NCI-H69 (cell line): ENCODE measurements at regions not wholly inside any gene's neighbourhood (a gene's known extent, or its start where the extent isn't known, plus 50 kb on each side); places are given as distances from the start of the nearest gene placed in this dataset.
A peak's percentile ranks its signal among the peaks of the same experiment; 100 is the strongest.
"Not testable (repeated sequence)": the region's sequence is repeated elsewhere in the genome, so short reads cannot be mapped to it uniquely, and the experiment has no call there.

Experiments used
- DNase-seq: peaks from one replicate; lab custom pipeline; 2025; lab: John Stamatoyannopoulos, UW

DNA sequence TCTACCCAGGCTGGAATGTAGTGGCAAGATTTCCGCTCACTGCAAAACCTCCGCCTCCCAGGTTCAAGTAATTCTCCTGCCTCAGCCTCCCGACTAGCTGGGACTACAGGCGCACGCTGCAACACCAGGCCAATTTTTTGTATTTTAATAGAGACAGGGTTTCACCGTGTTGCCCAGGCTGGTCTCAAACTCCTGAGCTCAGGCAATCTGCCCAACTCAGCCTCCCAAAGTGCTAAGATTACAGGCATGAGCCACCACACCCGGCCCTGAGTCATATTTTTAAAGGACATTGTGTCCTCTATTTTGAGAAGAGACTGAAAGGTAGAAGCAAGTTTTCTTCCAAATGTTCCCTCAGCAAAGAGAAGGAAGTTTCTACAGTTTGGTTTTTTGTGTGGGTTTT is 227.1 kb downstream of the KCTD12 start:
- not testable (repeated sequence) for DNase-seq

DNA sequence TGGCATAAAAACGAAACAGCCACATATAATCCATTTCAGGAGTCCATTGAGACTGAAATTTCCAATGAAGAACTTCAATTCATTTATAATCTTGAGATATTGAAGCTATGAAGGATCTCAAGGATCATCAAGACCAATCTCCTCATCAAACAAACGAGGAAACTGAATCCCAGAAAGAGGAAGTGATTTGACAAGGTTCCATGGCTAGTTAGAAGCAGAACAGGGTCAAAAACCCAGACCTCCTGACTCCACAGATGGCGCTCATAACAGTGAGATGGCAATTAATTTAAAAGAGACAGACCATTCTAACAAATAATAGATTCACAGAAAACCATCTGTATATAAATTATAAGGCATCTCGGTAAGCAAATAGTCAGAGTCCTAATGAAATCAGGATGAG is 229.7 kb downstream of the KCTD12 start:
- DNase-seq, result peak; percentile 6

DNA sequence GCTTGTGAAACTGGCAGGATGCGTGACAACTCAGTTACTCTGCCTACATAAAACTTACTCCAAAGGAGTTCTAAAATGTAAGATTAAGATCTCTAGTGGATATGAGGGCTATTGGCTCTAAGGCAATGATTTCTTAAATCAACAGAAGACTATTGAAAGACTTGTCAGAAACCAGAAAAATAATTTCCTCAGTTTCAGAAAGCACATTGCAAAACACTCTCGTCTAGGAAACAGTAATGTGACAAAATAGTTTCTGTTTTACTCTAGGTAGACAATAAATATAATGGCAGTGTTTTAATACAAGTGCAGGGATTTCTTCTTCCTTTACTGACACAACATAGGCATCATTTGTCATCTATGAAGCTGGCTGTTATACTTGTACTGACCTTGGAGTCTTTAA is 230.1 kb downstream of the KCTD12 start:
- DNase-seq, result no peak

DNA sequence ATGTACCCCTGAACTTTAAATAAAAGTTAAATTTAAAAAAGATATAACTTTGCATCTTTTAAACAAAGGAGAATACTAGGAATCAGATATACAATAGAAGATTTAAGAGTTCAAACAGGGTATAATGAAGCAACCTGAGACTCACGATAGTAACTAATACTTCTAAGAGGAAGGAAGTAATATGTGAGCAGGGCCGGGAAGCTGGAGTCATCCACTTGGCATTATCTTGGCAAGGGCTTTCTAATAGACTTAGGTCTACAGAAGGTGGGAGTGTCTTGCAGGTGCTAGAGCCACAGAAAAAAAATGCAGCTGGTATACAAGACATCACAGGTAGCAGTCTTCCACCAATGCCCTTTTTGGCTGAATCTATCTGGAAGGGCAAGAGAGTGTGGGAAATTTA is 231.9 kb downstream of the KCTD12 start:
- no peak for DNase-seq

DNA sequence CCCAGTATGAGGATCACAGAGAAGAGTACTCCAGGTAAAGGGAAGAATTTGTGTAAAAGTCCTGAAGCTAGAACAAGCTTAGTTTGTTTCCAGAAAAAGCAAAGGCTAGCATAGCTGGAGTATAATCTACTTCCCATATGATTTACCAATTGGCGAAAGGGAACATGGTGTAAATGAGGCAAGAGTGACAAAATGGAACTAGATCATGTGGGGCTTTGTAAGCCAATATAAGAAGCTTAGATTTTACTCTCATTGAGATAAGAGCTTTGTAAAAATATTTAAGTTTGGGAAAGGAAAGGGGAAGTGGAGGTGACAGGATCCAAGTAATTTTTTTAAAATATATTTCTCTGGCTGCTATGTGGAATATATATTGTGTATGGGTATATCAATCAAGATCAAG is 234.9 kb downstream of the KCTD12 start:
- DNase-seq, result no peak

DNA sequence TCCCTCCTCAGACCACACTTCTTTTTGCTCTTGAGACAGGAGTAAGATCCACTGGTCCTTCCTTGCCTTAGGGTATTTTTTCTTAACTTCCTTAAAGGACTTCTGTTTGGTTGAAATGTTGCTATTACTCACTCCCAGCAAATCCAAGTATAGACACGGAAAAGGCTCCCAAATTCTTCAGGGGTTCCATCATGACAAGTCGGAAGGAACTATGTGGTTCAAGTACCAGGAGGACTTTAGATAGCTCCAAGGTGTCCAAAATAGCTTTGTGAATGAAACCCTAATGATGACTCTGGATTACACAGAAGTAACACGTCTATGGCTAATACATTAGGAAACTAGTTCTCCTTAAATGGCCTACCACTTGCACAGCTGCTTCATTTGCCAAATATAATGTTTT is 238.7 kb downstream of the KCTD12 start:
- no peak for DNase-seq

DNA sequence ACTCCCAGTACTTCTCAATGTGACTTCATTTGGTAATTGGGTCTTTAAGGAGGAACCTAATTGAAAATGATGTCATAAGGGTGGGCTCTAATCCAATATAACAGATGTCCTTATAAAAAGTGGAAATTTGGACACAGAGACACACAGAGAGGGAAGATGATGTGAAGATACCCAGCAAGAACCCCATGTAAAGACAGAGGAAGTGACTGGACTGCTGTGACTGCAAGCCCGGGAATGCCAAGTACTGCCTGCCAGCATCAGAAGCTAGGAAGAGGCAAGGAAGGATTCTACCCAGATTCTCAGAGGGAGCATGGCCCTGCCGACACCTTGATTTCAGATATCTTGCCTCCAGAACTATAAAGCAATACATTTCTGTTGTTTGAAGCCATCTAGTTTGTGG is 239.3 kb downstream of the KCTD12 start:
- no peak for DNase-seq

DNA sequence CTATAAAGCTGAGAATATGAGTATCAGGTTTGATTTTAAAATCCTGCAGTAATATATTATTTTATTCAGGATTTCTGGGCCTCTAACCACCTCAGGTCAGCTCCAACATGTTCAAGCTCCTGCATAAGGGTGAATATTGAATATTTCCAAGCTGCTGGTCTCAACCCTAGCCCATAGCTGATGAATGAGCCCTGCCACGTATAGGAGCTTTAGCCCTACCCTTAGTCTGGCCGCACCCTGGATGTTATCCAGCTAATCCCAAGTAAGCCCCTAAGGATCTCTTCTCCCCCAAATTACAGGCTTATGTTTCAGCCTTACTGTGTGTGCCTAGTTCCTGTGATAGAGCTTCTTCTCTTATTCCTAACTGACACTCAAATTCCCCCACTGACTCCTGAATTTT is 240.6 kb downstream of the KCTD12 start:
- no peak for DNase-seq

DNA sequence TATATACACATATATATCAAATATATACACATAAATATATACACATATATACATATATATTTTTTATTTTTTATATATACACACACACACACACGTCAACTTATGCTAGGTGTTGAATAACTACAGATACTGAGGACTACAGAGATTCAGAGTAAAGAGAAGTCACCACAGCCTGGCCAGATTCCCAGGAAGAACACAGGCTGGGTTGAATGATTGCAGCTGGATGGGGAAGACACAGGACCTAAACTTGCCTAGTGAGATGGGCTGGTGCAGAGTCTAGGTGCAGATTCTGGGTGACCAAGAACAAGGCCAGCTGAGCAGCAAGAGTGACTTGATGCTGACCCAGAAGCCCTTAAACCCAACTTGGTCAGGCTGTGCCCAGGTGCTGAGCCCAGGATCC is 241.3 kb downstream of the KCTD12 start:
- DNase-seq, result no peak

DNA sequence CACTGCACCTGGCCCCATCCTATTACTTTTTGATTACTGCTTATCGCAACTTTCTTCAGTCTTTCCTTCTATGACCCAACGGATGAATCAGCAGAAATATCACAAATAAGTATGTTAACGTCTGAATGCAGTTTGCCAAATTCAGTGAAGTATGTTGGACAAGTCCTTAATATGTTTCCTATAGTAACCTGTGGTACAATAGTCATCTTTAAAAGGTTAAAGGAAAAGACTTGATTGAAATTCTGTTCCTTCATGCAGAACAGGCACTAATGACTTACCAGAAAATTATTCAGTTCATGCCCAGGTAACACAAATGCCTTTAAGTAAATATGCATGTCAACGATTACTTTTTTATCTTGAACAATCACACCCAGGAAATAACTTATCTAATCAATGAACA is 242.6 kb downstream of the KCTD12 start:
- no peak for DNase-seq

DNA sequence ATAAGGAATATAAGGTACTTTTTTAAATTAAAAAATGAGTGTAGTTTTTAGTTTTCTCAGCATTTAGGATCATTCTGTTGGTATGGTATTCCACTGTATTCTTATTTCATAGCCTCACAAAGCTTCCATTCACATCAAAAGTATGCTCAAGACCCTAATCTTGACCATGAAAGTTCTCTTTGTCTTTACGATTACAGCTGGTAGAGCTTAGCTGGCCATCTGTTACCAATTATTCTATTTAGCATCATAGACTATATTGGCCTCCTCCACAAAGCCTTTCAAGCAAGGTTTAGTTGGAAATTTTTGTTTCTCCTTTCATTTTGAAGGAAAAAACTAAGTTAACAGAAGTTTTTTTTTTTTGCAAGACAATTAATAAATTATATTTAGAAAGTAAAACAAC is 245.1 kb downstream of the KCTD12 start:
- DNase-seq, result peak; percentile 25

DNA sequence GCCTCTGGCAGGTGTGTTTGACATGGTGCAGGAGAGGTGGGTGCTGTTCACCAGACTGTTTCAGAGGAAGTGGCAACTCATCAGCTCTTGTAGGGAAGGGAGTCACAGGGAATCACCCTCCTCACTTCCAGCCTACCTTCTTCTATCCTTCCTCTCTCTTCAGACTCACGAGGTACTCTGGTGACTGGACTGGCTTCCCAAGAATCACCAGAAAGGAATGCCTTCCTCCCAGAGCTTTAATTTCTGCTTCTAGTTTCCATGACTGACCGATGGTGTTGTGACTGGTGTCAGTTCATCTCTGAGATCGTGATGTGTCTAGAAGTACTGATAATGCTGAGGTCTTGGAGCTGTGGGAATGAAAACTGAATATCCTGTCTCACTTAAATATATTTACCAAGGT is 247.3 kb downstream of the KCTD12 start:
- no peak for DNase-seq

DNA sequence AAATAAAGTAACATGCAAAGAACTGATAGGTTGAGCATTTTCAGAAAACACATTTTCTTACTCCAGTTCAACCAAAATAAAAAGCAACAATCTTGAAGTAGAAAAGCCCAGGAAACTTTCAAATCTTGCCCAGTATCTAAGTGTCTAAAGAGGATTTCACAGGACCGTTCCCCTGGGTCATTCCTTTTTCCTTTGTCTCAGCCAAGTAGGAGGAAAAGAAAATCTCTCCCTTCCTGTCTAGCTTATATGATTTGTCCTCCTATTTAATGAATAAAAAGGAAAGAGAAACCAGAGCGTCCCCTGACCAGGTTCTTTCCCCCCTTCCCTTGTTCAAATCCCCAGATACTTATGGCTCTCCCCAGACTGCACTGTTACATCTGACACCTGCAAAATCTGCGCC is 248.0 kb downstream of the KCTD12 start:
- no peak for DNase-seq

DNA sequence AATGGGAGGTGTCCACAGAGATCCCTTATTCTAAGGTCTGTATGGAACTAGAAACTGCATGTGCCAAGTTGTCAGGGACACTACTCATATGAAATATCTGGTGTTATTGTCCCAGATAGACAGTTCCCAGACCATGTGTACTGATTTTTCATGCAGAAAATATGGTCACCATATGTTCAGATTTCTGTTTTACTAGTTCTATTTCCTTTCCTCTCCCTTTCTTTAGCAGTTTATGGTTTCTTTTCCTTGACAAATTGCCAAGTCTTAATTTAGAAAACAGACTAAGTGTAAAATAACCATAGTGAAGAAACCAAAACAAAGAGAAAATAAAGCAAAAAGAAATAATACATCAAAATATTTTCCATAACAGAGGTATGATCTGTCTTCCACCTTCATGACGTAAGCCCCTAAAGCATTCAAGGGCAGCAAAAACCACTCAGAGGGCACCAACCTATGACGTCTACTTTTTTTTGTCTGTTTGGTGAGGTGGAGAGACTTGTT is 248.5 kb downstream of the KCTD12 start:
- DNase-seq, result no peak

DNA sequence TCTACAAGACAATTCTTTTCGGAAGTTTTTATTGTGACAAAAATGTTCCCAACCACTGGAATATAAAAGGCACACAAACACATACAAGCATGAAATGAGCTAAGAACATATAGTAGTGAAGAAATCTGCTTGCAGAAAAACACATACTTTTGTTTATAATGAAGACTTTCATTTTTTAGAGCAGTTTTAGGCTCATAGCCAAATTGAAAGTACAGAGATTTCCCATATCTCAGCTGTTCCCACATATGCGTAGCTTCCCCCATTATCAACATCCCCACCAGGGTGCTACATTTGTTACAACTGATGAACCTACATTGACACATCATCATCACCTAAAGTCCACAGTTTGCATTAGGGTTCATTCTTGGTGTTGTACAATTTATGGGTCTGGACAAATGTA is 249.4 kb downstream of the KCTD12 start:
- no peak for DNase-seq

DNA sequence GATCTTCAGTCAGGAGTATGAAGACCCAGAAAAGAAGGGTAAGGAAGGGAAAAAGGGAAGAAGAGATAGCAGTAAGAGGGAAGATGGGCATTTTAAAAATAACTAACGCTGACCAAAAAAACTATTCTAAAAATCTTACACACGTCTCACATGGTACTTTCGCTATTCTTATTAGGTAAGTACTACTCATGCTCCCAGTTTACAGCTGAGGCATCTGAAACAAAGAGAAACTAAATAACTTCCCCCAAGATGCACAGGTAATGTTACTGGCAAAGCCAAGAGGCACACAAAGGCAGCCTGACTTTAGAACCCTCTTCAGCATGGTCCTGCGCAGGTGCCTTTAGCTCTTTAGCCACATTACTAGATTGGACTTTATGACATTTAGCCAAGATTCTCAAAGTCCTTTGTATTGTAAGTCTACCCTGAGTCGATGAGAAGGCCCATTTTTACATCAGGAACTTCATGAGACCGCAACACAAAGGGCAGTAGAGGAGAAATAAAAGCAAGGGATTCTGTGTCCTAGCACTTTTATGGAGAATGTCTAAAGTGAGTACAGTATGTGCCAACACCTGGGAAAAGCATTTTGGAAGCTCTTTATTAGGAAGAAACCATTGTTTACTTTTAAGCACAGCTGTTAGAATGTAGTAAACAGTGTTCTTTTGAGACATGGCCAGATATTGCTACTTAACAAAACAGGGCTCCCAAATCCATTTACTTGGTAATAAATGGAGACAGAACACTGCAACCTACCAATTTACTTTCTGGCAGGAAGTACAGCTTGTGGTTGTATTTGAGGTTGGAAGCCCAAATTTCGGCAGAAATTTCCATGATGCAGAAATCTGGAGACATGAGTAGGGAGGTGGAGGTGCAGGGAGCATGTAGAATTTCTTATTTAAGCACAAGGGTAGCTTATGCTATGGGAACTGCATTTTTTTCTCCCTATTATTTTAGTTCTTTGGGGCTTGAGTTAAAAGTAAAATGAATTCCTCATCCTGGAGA is 250.7 kb downstream of the KCTD12 start:
- peak; percentile 14 for DNase-seq

DNA sequence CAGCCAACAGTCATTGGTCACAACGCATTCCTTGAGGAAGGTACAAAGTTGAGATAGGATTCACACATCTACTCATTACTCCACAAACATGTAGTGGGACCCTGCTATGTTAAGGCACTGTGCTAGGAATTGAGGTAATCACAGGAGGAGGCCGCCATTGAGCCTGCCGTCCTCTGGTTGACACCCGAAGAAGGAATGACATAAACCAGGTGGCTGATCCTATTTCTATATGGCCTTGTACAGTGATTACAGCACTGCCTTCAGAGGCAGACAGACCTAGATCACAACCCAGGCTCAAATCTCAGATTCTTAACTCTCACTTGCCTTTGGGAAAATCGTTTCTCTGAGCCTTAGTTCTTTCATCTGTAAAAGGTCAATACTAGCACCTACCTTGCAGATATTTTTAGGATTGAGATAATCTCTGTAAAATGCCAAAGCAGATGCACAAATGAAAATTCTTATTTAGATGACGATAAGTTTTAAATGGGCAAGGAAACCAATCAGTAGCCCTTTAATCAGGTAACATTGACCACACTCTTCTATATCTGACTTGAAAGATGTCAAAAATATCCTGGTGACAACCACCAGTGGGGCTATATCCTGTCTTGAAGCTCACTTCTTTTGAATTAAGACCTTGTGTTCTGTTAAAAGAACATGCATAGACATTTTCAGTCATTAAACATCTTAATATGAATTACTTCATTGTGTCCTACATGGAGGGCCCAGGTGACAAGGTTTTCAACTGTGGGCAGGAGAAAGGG is 251.6 kb downstream of the KCTD12 start:
- DNase-seq, result no peak

DNA sequence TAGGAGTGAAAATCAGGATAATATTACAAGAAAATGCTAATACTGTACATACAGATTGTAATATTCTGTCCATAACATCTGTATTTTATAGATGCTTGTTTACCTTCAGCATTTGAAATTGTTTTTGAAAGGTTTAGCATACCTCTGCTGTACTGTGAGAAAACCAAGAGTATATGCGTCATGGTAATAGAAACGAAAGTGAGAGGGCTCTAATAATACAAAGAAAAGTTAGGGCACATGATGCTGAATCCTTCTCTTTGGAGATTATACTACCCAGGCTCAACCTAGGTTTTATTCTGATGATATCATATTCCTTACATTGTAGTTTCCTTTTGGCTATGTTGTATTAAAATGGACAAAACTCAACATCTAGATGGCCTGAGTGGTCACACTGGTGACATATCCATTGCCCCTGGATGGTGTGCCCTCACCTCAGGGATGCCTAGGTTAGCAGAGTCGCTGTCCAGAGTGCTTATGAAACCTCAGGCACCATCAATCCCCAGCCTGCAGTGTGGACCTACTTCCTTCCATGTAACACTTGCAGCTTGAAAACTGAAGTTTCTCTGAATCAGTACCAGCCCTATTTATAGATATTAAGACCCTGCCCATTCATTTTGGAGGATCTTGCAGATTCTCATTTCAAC is 253.7 kb downstream of the KCTD12 start:
- no peak for DNase-seq

DNA sequence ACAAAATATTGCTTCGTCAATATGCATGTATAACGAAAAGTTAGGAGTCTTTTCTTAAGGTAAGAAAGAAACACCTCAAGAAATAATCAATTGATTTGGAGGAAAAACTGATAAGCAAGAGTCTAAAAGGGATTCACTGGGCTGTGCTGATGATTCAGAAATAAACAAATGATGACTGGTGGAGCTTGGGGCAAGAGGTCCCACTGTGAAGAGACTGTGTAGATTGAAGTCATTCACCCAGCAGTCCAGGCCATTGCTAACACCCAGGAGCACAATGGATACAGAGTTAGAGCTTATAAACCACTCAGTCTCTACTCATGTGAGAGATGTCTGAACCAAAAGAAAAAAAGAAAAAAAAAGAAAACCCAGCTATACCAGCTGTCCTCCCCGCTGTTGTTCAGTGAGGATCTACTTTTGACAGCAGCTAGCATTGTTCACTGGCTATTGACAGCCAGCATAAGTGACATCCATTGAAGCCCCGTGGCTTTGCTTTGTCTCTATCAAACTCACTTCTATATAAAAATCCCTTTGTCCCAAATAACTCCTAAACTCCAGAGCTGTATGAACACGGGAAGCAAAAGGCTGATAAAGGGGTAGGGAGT is 255.5 kb downstream of the KCTD12 start:
- DNase-seq, result no peak

DNA sequence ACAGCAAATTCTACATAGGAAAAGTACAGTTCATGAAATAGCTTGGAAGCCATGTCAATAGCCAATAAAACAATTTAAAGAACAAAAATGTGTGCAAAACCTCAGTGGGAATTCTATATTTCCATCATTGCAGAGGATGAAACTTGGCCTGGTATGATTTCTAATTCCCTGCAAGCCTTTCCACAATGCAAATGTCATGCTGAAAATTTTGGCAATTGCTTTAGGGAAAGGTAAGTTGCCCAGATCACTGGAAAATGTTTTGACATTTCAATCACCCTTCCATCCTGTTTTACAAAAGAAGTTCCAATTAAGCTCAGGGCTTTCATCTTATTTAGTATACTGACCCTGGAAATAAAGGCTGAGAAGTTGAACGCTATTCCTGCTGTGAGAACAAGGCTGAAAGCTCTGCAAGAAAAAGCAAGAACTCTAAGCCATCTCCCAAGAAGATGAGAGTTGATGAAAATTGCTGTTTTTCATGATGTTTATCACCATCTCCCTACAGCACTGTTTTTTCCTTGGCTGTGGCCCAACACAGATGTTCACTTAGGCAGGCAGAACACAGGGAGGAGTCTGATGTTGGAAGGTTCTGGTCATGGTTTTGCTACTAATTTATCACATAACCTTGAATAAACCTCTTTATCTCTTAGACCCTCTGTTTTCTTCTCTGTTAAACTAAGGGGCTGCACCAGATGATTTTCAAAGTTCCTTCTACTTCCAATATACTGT is 263.7 kb downstream of the KCTD12 start:
- DNase-seq, result peak; percentile 12

DNA sequence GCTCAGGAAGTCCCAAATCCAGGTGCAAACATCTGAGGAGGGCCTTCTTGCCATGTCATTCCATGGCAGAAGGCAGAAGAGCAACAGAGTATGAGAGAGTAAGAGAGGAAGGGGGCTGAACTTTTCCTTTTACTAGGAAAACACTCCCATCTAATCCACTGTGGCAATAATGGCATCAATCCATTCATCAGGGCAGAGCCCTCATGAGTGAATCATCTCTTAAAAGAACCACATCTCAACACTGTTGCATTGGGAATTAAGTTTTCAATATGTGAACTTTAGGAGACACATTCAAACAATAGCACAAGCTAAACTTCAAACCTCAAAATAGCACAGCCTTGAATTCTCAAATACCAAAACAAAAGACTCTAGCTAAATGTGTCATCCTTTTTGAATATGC is 264.5 kb downstream of the KCTD12 start:
- no peak for DNase-seq
